Upper lobe of left lung (tissue), 4 donors: ENCODE measurements at regions not wholly inside any gene's neighbourhood (a gene's known extent, or its start where the extent isn't known, plus 50 kb on each side); places are given as distances from the start of the nearest gene placed in this dataset.

Experiments
- EP300 ChIP-seq, 4 donors: sonication (generic); formaldehyde crosslinking; IDR thresholded peaks; one replicate each; pipeline ENCODE4 v1.5.1; 2017; ENCODE audit warnings: antibody characterized with exemption in 4 of 4, control low read depth in 2 of 4
- TF ChIP-seq, protein P1 (sequence below), 6 experiments: fragments of 450-650 bp in 4 of 6; fragments of 200-600 bp in 2 of 6; sonication (generic) in 2 of 6; IDR thresholded peaks; one replicate each; pipeline ENCODE4 v1.5.1; 2016 to 2019; ENCODE audit warnings: antibody characterized with exemption in 6 of 6

DNA sequence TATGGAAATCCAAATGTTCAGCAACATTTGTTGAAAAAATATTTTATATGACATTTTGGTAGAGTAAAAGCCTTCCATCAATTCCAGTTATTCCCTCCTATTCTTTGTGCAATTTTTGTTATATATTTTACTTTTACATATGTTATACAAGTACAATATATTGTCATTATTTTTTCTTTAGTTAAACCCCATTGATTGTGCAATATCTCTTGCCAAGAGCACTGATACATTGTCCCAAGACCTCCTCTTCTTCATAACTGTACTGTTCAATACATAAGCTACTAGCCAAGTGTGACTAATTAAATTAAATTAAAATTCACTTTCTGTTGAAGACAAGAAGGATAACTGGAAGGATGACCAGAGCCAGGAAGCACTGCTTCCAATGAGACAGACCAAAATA is 527.5 kb downstream of the TMA16 start:
- TF ChIP-seq, protein P1, sequence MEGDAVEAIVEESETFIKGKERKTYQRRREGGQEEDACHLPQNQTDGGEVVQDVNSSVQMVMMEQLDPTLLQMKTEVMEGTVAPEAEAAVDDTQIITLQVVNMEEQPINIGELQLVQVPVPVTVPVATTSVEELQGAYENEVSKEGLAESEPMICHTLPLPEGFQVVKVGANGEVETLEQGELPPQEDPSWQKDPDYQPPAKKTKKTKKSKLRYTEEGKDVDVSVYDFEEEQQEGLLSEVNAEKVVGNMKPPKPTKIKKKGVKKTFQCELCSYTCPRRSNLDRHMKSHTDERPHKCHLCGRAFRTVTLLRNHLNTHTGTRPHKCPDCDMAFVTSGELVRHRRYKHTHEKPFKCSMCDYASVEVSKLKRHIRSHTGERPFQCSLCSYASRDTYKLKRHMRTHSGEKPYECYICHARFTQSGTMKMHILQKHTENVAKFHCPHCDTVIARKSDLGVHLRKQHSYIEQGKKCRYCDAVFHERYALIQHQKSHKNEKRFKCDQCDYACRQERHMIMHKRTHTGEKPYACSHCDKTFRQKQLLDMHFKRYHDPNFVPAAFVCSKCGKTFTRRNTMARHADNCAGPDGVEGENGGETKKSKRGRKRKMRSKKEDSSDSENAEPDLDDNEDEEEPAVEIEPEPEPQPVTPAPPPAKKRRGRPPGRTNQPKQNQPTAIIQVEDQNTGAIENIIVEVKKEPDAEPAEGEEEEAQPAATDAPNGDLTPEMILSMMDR (IDR thresholded peaks at IDR 0.05) = no peak
- TF ChIP-seq EP300 (IDR thresholded peaks at IDR 0.05) = no peak
